H9 (cell line): ENCODE measurements at regions not wholly inside any gene's neighbourhood (a gene's known extent, or its start where the extent isn't known, plus 50 kb on each side); places are given as distances from the start of the nearest gene placed in this dataset.

Experiments used
- DNase-seq: peaks from one replicate; pipeline ENCODE4 v3.0.0-alpha.2; 2017
- H2AFZ ChIP-seq: one replicate; pipeline ENCODE4 v1.6.1; 2013; ENCODE audit warnings: mild to moderate bottlenecking, low read length, control low read depth, moderate library complexity
- H2AK5ac ChIP-seq: 2 replicates; pipeline ENCODE4 v1.6.1; 2013; ENCODE audit warnings: low read length, control low read depth, mixed read lengths; ENCODE audit not compliant: insufficient read length
- H2BK120ac ChIP-seq: one replicate; pipeline ENCODE4 v1.6.1; 2013; ENCODE audit warnings: low read depth, mild to moderate bottlenecking, low read length, control low read depth, inconsistent platforms; ENCODE audit not compliant: poor library complexity, severe bottlenecking
- H2BK12ac ChIP-seq: 2 replicates; pipeline ENCODE4 v1.6.1; 2013; ENCODE audit warnings: low read length, control low read depth, mixed read lengths, low read depth; ENCODE audit not compliant: insufficient read length
- H2BK15ac ChIP-seq: 2 replicates; pipeline ENCODE4 v1.6.1; 2013; ENCODE audit warnings: low read depth, low read length, control low read depth
- H2BK20ac ChIP-seq: one replicate; pipeline ENCODE4 v1.6.1; 2013; ENCODE audit warnings: low read depth, mild to moderate bottlenecking, low read length, control low read depth, inconsistent platforms; ENCODE audit not compliant: poor library complexity, severe bottlenecking
- H2BK5ac ChIP-seq: 2 replicates; pipeline ENCODE4 v1.6.1; 2013; ENCODE audit warnings: low read length, control low read depth, mixed read lengths; ENCODE audit not compliant: insufficient read length
- H3K14ac ChIP-seq: 2 replicates; pipeline ENCODE4 v1.6.1; 2013; ENCODE audit warnings: low read length, control low read depth; ENCODE audit not compliant: insufficient read depth
- H3K18ac ChIP-seq: 2 replicates; pipeline ENCODE4 v1.6.1; 2013; ENCODE audit warnings: low read depth, mild to moderate bottlenecking, mixed read lengths, low read length, control low read depth; ENCODE audit not compliant: insufficient read length
- H3K23ac ChIP-seq: 2 replicates; pipeline ENCODE4 v1.6.1; 2013; ENCODE audit warnings: low read length, control low read depth, mixed read lengths, low read depth; ENCODE audit not compliant: insufficient read length
- H3K23me2 ChIP-seq: 2 replicates; pipeline ENCODE4 v1.6.1; 2013; ENCODE audit warnings: low read depth, mild to moderate bottlenecking, mixed read lengths, low read length, control low read depth; ENCODE audit not compliant: insufficient read length, poor library complexity, severe bottlenecking
- H3K27ac ChIP-seq: 2 replicates; pipeline ENCODE4 v1.5.1; 2013; ENCODE audit warnings: low read length, control low read depth, mixed read lengths, low read depth; ENCODE audit not compliant: insufficient read length
- H3K27me3 ChIP-seq: 2 replicates; pipeline ENCODE4 v1.6.1; 2013; ENCODE audit warnings: low read length, control low read depth, inconsistent platforms; ENCODE audit not compliant: insufficient read depth
- H3K4ac ChIP-seq: 2 replicates; pipeline ENCODE4 v1.6.1; 2013; ENCODE audit warnings: low read depth, mild to moderate bottlenecking, control low read depth, inconsistent platforms, low read length, moderate library complexity
- H3K4me1 ChIP-seq: 2 replicates; pipeline ENCODE4 v1.6.1; 2013; ENCODE audit warnings: low read length, control low read depth, inconsistent platforms; ENCODE audit not compliant: insufficient read depth
- H3K4me2 ChIP-seq: 2 replicates; pipeline ENCODE4 v1.6.1; 2013; ENCODE audit warnings: low read length, control low read depth, mixed read lengths; ENCODE audit not compliant: insufficient read length, insufficient read depth
- H3K56ac ChIP-seq: 2 replicates; pipeline ENCODE4 v1.6.1; 2013; ENCODE audit warnings: low read depth, mild to moderate bottlenecking, mixed read lengths, low read length, control low read depth; ENCODE audit not compliant: insufficient read length
- H3K79me1 ChIP-seq: 2 replicates; pipeline ENCODE4 v1.6.1; 2013; ENCODE audit warnings: low read depth, mild to moderate bottlenecking, moderate library complexity, low read length, control low read depth, inconsistent platforms; ENCODE audit not compliant: insufficient read depth, poor library complexity, severe bottlenecking
- H3K79me2 ChIP-seq: 2 replicates; pipeline ENCODE4 v1.6.1; 2013; ENCODE audit warnings: low read length, control low read depth, inconsistent platforms; ENCODE audit not compliant: insufficient read depth
- H3K9ac ChIP-seq: 2 replicates; pipeline ENCODE4 v1.6.1; 2013; ENCODE audit warnings: low read length, control low read depth, mixed read lengths; ENCODE audit not compliant: insufficient read length; ENCODE audit errors: extremely low read depth
- H3K9me3 ChIP-seq: one replicate; pipeline ENCODE4 v1.6.1; 2013; ENCODE audit warnings: low read depth, low read length, inconsistent platforms; ENCODE audit not compliant: control insufficient read depth
- H3T11ph ChIP-seq: one replicate; pipeline ENCODE4 v1.6.1; 2013; ENCODE audit warnings: mild to moderate bottlenecking, low read length, control low read depth, inconsistent platforms
- H4K20me1 ChIP-seq: one replicate; pipeline ENCODE4 v1.6.1; 2013; ENCODE audit not compliant: control insufficient read depth, insufficient read length, insufficient read depth
- H4K5ac ChIP-seq: 2 replicates; pipeline ENCODE4 v1.6.1; 2013; ENCODE audit warnings: low read depth, mild to moderate bottlenecking, mixed read lengths, low read length, control low read depth; ENCODE audit not compliant: insufficient read length
- H4K8ac ChIP-seq: replicated peaks from 2 replicates; pipeline ENCODE4 v1.6.1; 2013; ENCODE audit warnings: low read length, control low read depth, mixed read lengths, low read depth; ENCODE audit not compliant: insufficient read length
- H4K91ac ChIP-seq: 2 replicates; pipeline ENCODE4 v1.6.1; 2013; ENCODE audit warnings: low read depth, mild to moderate bottlenecking, moderate library complexity, mixed read lengths, low read length, control low read depth; ENCODE audit not compliant: insufficient read length
- H3K27ac Mint-ChIP-seq, 3 experiments: 2 replicates in 2 of 3; 3 replicates in 1 of 3; pipeline ENCODE4 v1.8.0; 2020 to 2021; ENCODE audit warnings: mixed read lengths in 3 of 3, mild to moderate bottlenecking in 1 of 3, moderate library complexity in 1 of 3
- H3K27me3 Mint-ChIP-seq: 2 replicates; pipeline ENCODE4 v1.8.0; 2021; ENCODE audit warnings: low read depth, mild to moderate bottlenecking, moderate library complexity, mixed read lengths
- H3K36me3 Mint-ChIP-seq, 3 experiments: 2 replicates in 2 of 3; 3 replicates in 1 of 3; pipeline ENCODE4 v1.8.0; 2020 to 2021; ENCODE audit warnings: low read depth in 3 of 3, mixed read lengths in 3 of 3; ENCODE audit not compliant: insufficient read depth in 1 of 3
- H3K4me1 Mint-ChIP-seq, 2 experiments: 2 replicates each; pipeline ENCODE4 v1.8.0; 2020; ENCODE audit warnings: mixed read lengths in 2 of 2
- H3K4me3 Mint-ChIP-seq, 2 experiments: 2 replicates in 1 of 2; 3 replicates in 1 of 2; pipeline ENCODE4 v1.8.0; 2020 to 2021; ENCODE audit warnings: mild to moderate bottlenecking in 2 of 2, mixed read lengths in 2 of 2, moderate library complexity in 1 of 2
- H3K9me3 Mint-ChIP-seq, 2 experiments: 2 replicates in 1 of 2; 3 replicates in 1 of 2; pipeline ENCODE4 v1.8.0; 2020; ENCODE audit warnings: mild to moderate bottlenecking in 2 of 2, mixed read lengths in 2 of 2, moderate library complexity in 1 of 2
- WGBS: extraction: QIAGEN DNeasy Blood & Tissue Kit; methylation state at CpG from one replicate; pipeline ENCODE4 v1.1.7; 2013; ENCODE audit warnings: missing lambda C conversion rate, low lambda C conversion rate, mixed read lengths; ENCODE audit not compliant: insufficient read length; ENCODE audit errors: extremely low coverage; 5-methylcytosine and 5-hydroxymethylcytosine counted together
- TF ChIP-seq, protein P1 (sequence below): fragments of 200-600 bp; sonication (generic); conservative IDR thresholded peaks from 3 replicates; pipeline ENCODE4 v1.8.0; 2021; ENCODE audit warnings: antibody characterized with exemption, mild to moderate bottlenecking

DNA sequence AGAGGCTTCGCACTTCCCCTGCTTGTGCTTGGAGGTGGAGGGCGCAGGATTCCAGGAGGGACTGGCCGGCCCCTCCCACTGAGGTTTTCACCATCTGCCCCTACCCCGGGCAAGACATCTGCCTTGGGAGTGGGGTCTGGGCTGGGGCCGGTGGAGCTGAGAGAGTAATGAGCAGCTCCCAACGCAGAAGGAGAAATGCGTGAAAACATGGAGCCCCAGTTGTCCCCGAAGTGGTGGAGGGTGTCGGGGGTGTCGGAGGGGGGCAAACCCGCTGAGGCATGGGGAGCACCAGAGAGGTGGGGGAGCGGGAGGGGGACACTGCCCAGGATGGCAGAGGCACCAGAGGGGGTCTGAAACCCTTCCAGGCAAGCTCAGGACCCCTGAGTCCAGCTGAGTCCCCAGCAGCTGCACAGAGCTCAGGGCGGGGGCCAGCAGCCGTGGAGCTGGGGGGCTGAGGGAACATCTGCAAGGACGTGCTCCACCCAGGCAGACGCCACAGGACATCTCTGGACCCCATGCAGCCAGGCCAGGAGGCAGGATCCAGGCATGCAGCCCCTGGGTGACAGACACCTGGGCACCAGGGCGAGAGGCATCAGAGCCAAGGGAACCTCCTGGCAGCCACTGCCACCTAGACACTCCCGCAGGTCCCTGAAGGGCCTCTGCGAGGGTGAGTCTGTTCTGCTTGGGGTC is 110.6 kb downstream of the SIK1 start:
- TF ChIP-seq, protein P1, sequence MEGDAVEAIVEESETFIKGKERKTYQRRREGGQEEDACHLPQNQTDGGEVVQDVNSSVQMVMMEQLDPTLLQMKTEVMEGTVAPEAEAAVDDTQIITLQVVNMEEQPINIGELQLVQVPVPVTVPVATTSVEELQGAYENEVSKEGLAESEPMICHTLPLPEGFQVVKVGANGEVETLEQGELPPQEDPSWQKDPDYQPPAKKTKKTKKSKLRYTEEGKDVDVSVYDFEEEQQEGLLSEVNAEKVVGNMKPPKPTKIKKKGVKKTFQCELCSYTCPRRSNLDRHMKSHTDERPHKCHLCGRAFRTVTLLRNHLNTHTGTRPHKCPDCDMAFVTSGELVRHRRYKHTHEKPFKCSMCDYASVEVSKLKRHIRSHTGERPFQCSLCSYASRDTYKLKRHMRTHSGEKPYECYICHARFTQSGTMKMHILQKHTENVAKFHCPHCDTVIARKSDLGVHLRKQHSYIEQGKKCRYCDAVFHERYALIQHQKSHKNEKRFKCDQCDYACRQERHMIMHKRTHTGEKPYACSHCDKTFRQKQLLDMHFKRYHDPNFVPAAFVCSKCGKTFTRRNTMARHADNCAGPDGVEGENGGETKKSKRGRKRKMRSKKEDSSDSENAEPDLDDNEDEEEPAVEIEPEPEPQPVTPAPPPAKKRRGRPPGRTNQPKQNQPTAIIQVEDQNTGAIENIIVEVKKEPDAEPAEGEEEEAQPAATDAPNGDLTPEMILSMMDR = no peak

More for the DNA sequence above, 110.6 kb downstream of the SIK1 start:
- H3K4me1 Mint-ChIP-seq = peaks cover 25 to 33% of the 10 kb centered on the region in 2 experiments
- Histone ChIP-seq H4K5ac (no peak overlapping the region), H3K18ac (no peak overlapping the region), H3K9ac (no peak overlapping the region), H3T11ph (no peak overlapping the region), H4K91ac (no peak overlapping the region), H3K23ac (no peak overlapping the region), H3K4me2 (no peak overlapping the region), H2BK120ac (no peak overlapping the region), H4K8ac (no peak overlapping the region), H3K27ac (no peak overlapping the region), H2BK5ac (no peak overlapping the region), H3K79me1 (no peaks in the 10 kb centered on the region), H3K14ac (no peak overlapping the region), H2BK20ac (no peak overlapping the region), H2BK12ac (no peak overlapping the region), H3K23me2 (no peaks in the 10 kb centered on the region), H3K9me3 (no peaks in the 10 kb centered on the region), H2BK15ac (no peak overlapping the region), H3K4ac (no peak overlapping the region), H3K4me1 (peaks cover 7% of the 10 kb centered on the region; the same call in 1 of the 2 replicates), H3K79me2 (no peaks in the 10 kb centered on the region), H2AFZ (no peak overlapping the region), H2AK5ac (no peak overlapping the region), H3K27me3 (no peaks in the 10 kb centered on the region), H3K56ac (no peak overlapping the region), H4K20me1 (no peaks in the 10 kb centered on the region)
- WGBS = no CpG with 5 or more reads among the region's 19 CpGs
- H3K9me3 Mint-ChIP-seq = peaks cover 14 to 23% of the 10 kb centered on the region in 2 experiments
- H3K36me3 Mint-ChIP-seq = peaks cover 2 to 15% (median 4%) of the 10 kb centered on the region in 3 experiments; a peak in 4 of 7 replicates
- no peak for DNase-seq
- no peak overlapping the region for H3K4me3 Mint-ChIP-seq
- H3K27ac Mint-ChIP-seq = no peak overlapping the region
- peaks cover 7% of the 10 kb centered on the region for H3K27me3 Mint-ChIP-seq
